ENCODE measurements at regions not wholly inside any gene's neighbourhood (a gene's known extent, or its start where the extent isn't known, plus 50 kb on each side); places are given as distances from the start of the nearest gene placed in this dataset.

GRCh38 chr10:10313149-10313835 lies 704.4 kb upstream of the CELF2 start:
- DNase-seq, result no peak

- no peak for DNase-seq
Observed at GRCh38 chr10:10314626-10315025, 703.0 kb upstream of the CELF2 start.

GRCh38 chr10:10315989-10316388 lies 701.7 kb upstream of the CELF2 start:
- no peak for DNase-seq

GRCh38 chr10:10317151-10317550 lies 700.5 kb upstream of the CELF2 start:
- no peak for DNase-seq

GRCh38 chr10:10318856-10319255 lies 698.8 kb upstream of the CELF2 start:
- DNase-seq, result no peak

- no peak for DNase-seq
Observed at GRCh38 chr10:10320956-10321355, 696.7 kb upstream of the CELF2 start.

GRCh38 chr10:10326116-10326515 lies 691.6 kb upstream of the CELF2 start:
- DNase-seq, result no peak

- DNase-seq, result no peak
Observed at GRCh38 chr10:10327934-10328333, 689.7 kb upstream of the CELF2 start.

GRCh38 chr10:10330418-10330817 lies 687.3 kb upstream of the CELF2 start:
- DNase-seq, result no peak

- no peak for DNase-seq
Observed at GRCh38 chr10:10332786-10333185, 684.9 kb upstream of the CELF2 start.

- DNase-seq, result no peak
Observed at GRCh38 chr10:10333622-10334021, 684.0 kb upstream of the CELF2 start.

GRCh38 chr10:10338339-10338738 lies 679.3 kb upstream of the CELF2 start:
- no peak for DNase-seq

GRCh38 chr10:10346390-10347150 lies 671.1 kb upstream of the CELF2 start:
- no peak for DNase-seq

GRCh38 chr10:10350050-10350449 lies 667.6 kb upstream of the CELF2 start:
- DNase-seq, result no peak

- DNase-seq, result no peak
Observed at GRCh38 chr10:10351451-10351850, 666.2 kb upstream of the CELF2 start.

GRCh38 chr10:10353326-10353868 lies 664.3 kb upstream of the CELF2 start:
- no peak for DNase-seq

GRCh38 chr10:10359263-10359662 lies 658.4 kb upstream of the CELF2 start:
- no peak for DNase-seq

GRCh38 chr10:10361301-10361885 lies 656.3 kb upstream of the CELF2 start:
- no peak for DNase-seq

GRCh38 chr10:10362800-10363199 lies 654.9 kb upstream of the CELF2 start:
- DNase-seq, result no peak

- no peak for DNase-seq
Observed at GRCh38 chr10:10363217-10363616, 654.5 kb upstream of the CELF2 start.

GRCh38 chr10:10364902-10365301 lies 652.8 kb upstream of the CELF2 start:
- no peak for DNase-seq

GRCh38 chr10:10365676-10366075 lies 652.0 kb upstream of the CELF2 start:
- no peak for DNase-seq

- DNase-seq, result no peak
Observed at GRCh38 chr10:10366836-10367235, 650.8 kb upstream of the CELF2 start.

- no peak for DNase-seq
Observed at GRCh38 chr10:10367264-10367663, 650.4 kb upstream of the CELF2 start.

Data from SW 1271 (cell line).